IMR-90 (cell line): ENCODE measurements at regions not wholly inside any gene's neighbourhood (a gene's known extent, or its start where the extent isn't known, plus 50 kb on each side); places are given as distances from the start of the nearest gene placed in this dataset.

Experiments used
- ATAC-seq: fragments of 200-7000 bp; cut with Tn5 transposase; 2 replicates; pipeline ENCODE4 v1.9.1; 2020; ENCODE audit warnings: low read depth, mild to moderate bottlenecking, moderate library complexity
- BruUV-seq: library from RNA; stranded (reverse); fragments of 400-500 nt; replicated peaks from 2 replicates; lab custom pipeline; 2021; lab: Mats Ljungman, UMichigan
- CTCF ChIA-PET: fragments of 300-600 bp; formaldehyde crosslinking; extraction: SDS; loops from one replicate; lab custom pipeline; 2021; ENCODE audit warnings: antibody characterized with exemption; lab: Yijun Ruan, JAX
- POLR2A ChIA-PET: fragments of 300-600 bp; sonication (Branson Sonifier 250); formaldehyde crosslinking; loops from one replicate; lab custom pipeline; 2022; ENCODE audit warnings: antibody characterized with exemption; ENCODE audit not compliant: unreplicated experiment; lab: Charles Lee
- DNase-seq: peaks from one replicate; pipeline ENCODE4 v3.0.0; 2013
- H2AFZ ChIP-seq: replicated peaks from 2 replicates; pipeline ENCODE3; 2013; ENCODE audit warnings: low read length, mild to moderate bottlenecking; ENCODE audit not compliant: poor library complexity
- H2AK5ac ChIP-seq: 2 replicates; pipeline ENCODE4 v1.6.1; 2013; ENCODE audit warnings: low read depth, low read length, inconsistent platforms
- H2AK9ac ChIP-seq: replicated peaks from 2 replicates; pipeline ENCODE3; 2013; ENCODE audit warnings: mild to moderate bottlenecking, low read depth, low read length, moderate library complexity; ENCODE audit not compliant: poor library complexity
- H2BK120ac ChIP-seq: 2 replicates; pipeline ENCODE4 v1.6.1; 2013; ENCODE audit warnings: low read depth, low read length, inconsistent platforms
- H2BK15ac ChIP-seq: 3 replicates; pipeline ENCODE4 v1.6.1; 2013; ENCODE audit warnings: low read depth, low read length, inconsistent platforms
- H2BK20ac ChIP-seq: 2 replicates; pipeline ENCODE4 v1.6.1; 2013; ENCODE audit warnings: low read depth, mild to moderate bottlenecking, inconsistent platforms, low read length, moderate library complexity
- H2BK5ac ChIP-seq: 2 replicates; pipeline ENCODE4 v1.6.1; 2013; ENCODE audit warnings: mild to moderate bottlenecking, low read depth, low read length, inconsistent platforms; ENCODE audit not compliant: poor library complexity, severe bottlenecking
- H3K14ac ChIP-seq: replicated peaks from 2 replicates; pipeline ENCODE4 v1.6.1; 2013; ENCODE audit warnings: low read depth, low read length, inconsistent platforms
- H3K18ac ChIP-seq: 2 replicates; pipeline ENCODE4 v1.6.1; 2013; ENCODE audit warnings: low read depth, low read length, control low read depth
- H3K23ac ChIP-seq: 2 replicates; pipeline ENCODE4 v1.6.1; 2013; ENCODE audit warnings: low read depth, low read length, inconsistent platforms
- H3K27ac ChIP-seq: 2 replicates; pipeline ENCODE4 v1.5.1; 2013; ENCODE audit warnings: mild to moderate bottlenecking, control low read depth, low read length; ENCODE audit not compliant: insufficient read depth
- H3K27me3 ChIP-seq: 2 replicates; pipeline ENCODE4 v1.6.1; 2013; ENCODE audit warnings: low read length; ENCODE audit not compliant: control insufficient read depth, insufficient read depth
- H3K36me3 ChIP-seq: 2 replicates; pipeline ENCODE4 v1.6.1; 2013; ENCODE audit warnings: low read length, mixed read lengths; ENCODE audit not compliant: control insufficient read depth, insufficient read depth
- H3K4ac ChIP-seq: 2 replicates; pipeline ENCODE4 v1.6.1; 2013; ENCODE audit warnings: low read depth, low read length, inconsistent platforms
- H3K4me1 ChIP-seq: 2 replicates; pipeline ENCODE4 v1.6.1; 2013; ENCODE audit warnings: low read length, mixed read lengths; ENCODE audit not compliant: control insufficient read depth, insufficient read depth
- H3K4me2 ChIP-seq: 2 replicates; pipeline ENCODE4 v1.6.1; 2013; ENCODE audit warnings: low read depth, mild to moderate bottlenecking, control low read depth, low read length, moderate library complexity
- H3K4me3 ChIP-seq: 2 replicates; pipeline ENCODE4 v1.5.1; 2013; ENCODE audit warnings: low read depth, mild to moderate bottlenecking, control low read depth, low read length, moderate library complexity; ENCODE audit not compliant: insufficient read depth
- H3K56ac ChIP-seq: 2 replicates; pipeline ENCODE4 v1.6.1; 2013; ENCODE audit warnings: low read length, inconsistent platforms; ENCODE audit not compliant: insufficient read depth; ENCODE audit errors: extremely low read depth
- H3K79me1 ChIP-seq, 2 experiments: 2 replicates each; pipeline ENCODE4 v1.6.1; 2013; ENCODE audit warnings: low read length in 2 of 2, inconsistent platforms in 1 of 2, low read depth in 1 of 2
- H3K9ac ChIP-seq: 2 replicates; pipeline ENCODE4 v1.6.1; 2013; ENCODE audit warnings: low read depth, low read length, control low read depth
- H3K9me1 ChIP-seq: 2 replicates; pipeline ENCODE4 v1.6.1; 2013; ENCODE audit warnings: low read length, inconsistent platforms; ENCODE audit not compliant: insufficient read depth
- H3K9me3 ChIP-seq: 2 replicates; pipeline ENCODE4 v1.6.1; 2013; ENCODE audit warnings: low read length; ENCODE audit not compliant: control insufficient read depth, insufficient read depth
- H4K20me1 ChIP-seq: 2 replicates; pipeline ENCODE4 v1.6.1; 2013; ENCODE audit warnings: low read length, inconsistent platforms; ENCODE audit not compliant: insufficient read depth
- H4K5ac ChIP-seq: 2 replicates; pipeline ENCODE4 v1.6.1; 2013; ENCODE audit warnings: mild to moderate bottlenecking, low read depth, low read length, control low read depth
- H4K8ac ChIP-seq, 2 experiments: 2 replicates each; pipeline ENCODE4 v1.6.1; 2013; ENCODE audit warnings: low read depth in 2 of 2, low read length in 2 of 2, control low read depth in 1 of 2, inconsistent platforms in 1 of 2
- H4K91ac ChIP-seq: 2 replicates; pipeline ENCODE4 v1.6.1; 2013; ENCODE audit warnings: low read depth, low read length, inconsistent platforms; ENCODE audit not compliant: insufficient read depth
- BHLHE40 ChIP-seq: fragments of 150-350 bp; IDR thresholded peaks from 2 replicates; pipeline ENCODE4 v1.6.1; 2016; ENCODE audit warnings: mild to moderate bottlenecking, low read depth, low read length
- CEBPB ChIP-seq: IDR thresholded peaks from 2 replicates; pipeline ENCODE4 v1.6.1; 2012; ENCODE audit warnings: low read depth, low read length, improper control_type of control experiment
- CHD1 ChIP-seq: IDR thresholded peaks from 2 replicates; pipeline ENCODE4 v1.6.1; 2012; ENCODE audit warnings: low read depth, low read length, improper control_type of control experiment
- CTCF ChIP-seq: conservative IDR thresholded peaks from 2 replicates; pipeline ENCODE4 v1.5.1; 2012; ENCODE audit warnings: mild to moderate bottlenecking, low read depth, low read length, improper control_type of control experiment
- ELK1 ChIP-seq: fragments of 150-350 bp; IDR thresholded peaks from 2 replicates; pipeline ENCODE4 v1.6.1; 2016; ENCODE audit warnings: low read depth, mild to moderate bottlenecking, low read length, moderate library complexity, borderline replicate concordance
- FOS ChIP-seq: fragments of 150-350 bp; IDR thresholded peaks from 2 replicates; pipeline ENCODE4 v1.6.1; 2016; ENCODE audit warnings: low read depth, low read length
- MAFK ChIP-seq: IDR thresholded peaks from 2 replicates; pipeline ENCODE4 v1.6.1; 2012; ENCODE audit warnings: low read depth, low read length, improper control_type of control experiment
- MAZ ChIP-seq: IDR thresholded peaks from 2 replicates; pipeline ENCODE4 v1.6.1; 2012; ENCODE audit warnings: low read depth, mild to moderate bottlenecking, low read length, improper control_type of control experiment, moderate library complexity, borderline replicate concordance
- MXI1 ChIP-seq: IDR thresholded peaks from 2 replicates; pipeline ENCODE4 v1.6.1; 2012; ENCODE audit warnings: low read depth, mild to moderate bottlenecking, low read length, moderate library complexity, borderline replicate concordance
- NFE2L2 ChIP-seq: fragments of 150-350 bp; IDR thresholded peaks from 2 replicates; pipeline ENCODE4 v1.6.1; 2016; ENCODE audit warnings: low read depth, mild to moderate bottlenecking, low read length
- POLR2A ChIP-seq: IDR thresholded peaks from 2 replicates; pipeline ENCODE4 v1.6.1; 2012; ENCODE audit warnings: mild to moderate bottlenecking, low read depth, low read length
- RAD21 ChIP-seq: IDR thresholded peaks from 2 replicates; pipeline ENCODE4 v1.6.1; 2012; ENCODE audit warnings: low read length, improper control_type of control experiment
- RCOR1 ChIP-seq: IDR thresholded peaks from 2 replicates; pipeline ENCODE4 v1.6.1; 2012; ENCODE audit warnings: mild to moderate bottlenecking, low read length, improper control_type of control experiment; ENCODE audit not compliant: insufficient replicate concordance
- RFX5 ChIP-seq: IDR thresholded peaks from 2 replicates; pipeline ENCODE4 v1.8.0; 2012; ENCODE audit warnings: low read depth, mild to moderate bottlenecking, low read length, moderate library complexity
- SMC3 ChIP-seq: fragments of 150-350 bp; IDR thresholded peaks from 2 replicates; pipeline ENCODE4 v1.6.1; 2016; ENCODE audit warnings: low read depth, mild to moderate bottlenecking, antibody characterized with exemption, low read length, moderate library complexity
- USF2 ChIP-seq: fragments of 150-350 bp; IDR thresholded peaks from 2 replicates; pipeline ENCODE4 v1.6.1; 2017; ENCODE audit warnings: mild to moderate bottlenecking, antibody characterized with exemption, low read length, low read depth
- WGBS, 2 experiments: methylation state at CpG; one replicate each; pipeline versions ENCODE4 v1.1.5 to v1.1.7; 2013; ENCODE audit warnings: missing lambda C conversion rate in 2 of 2; ENCODE audit not compliant: insufficient read length in 1 of 2; ENCODE audit errors: extremely low coverage in 2 of 2; 5-methylcytosine and 5-hydroxymethylcytosine counted together
- dilution Hi-C: fragments of 300-500 bp; cut with HindIII; formaldehyde crosslinking; loops from one replicate; pipeline ENCODE4 v1.14.3; 2018; ENCODE audit warnings: low sequenced_read_pairs; ENCODE audit not compliant: unreplicated experiment
- in situ Hi-C: fragments of 300-500 bp; cut with MboI; formaldehyde crosslinking; loops from 3 replicates; pipeline ENCODE4 v1.14.3; 2019; ENCODE audit warnings: low sequenced_read_pairs, inconsistent platforms, mixed read lengths
- intact Hi-C: fragments of 100-400 bp; cut with micrococcal nuclease; formaldehyde crosslinking; loops from 2 replicates; pipeline ENCODE4 v1.10.0; 2022

- Histone ChIP-seq H2AFZ (no peak overlapping the region), H4K20me1 (no peaks in the 10 kb centered on the region), H3K23ac (no peak overlapping the region), H3K36me3 (no peaks in the 10 kb centered on the region), H2BK20ac (no peak overlapping the region), H3K9me1 (no peaks in the 10 kb centered on the region), H2AK9ac (no peak overlapping the region), H3K27me3 (no peaks in the 10 kb centered on the region), H3K4me3 (no peak overlapping the region), H4K91ac (no peak overlapping the region), H4K5ac (no peak overlapping the region), H4K8ac (no peak overlapping the region), H3K14ac (no peak overlapping the region), H2BK120ac (no peak overlapping the region), H3K27ac (no peak overlapping the region), H3K4me1 (no peaks in the 10 kb centered on the region), H3K79me1 (no peaks in the 10 kb centered on the region), H2BK5ac (no peak overlapping the region), H2AK5ac (no peak overlapping the region), H3K56ac (no peak overlapping the region), H3K4me2 (no peak overlapping the region), H3K18ac (no peak overlapping the region), H3K4ac (no peak overlapping the region), H3K9me3 (peaks cover 50% of the 10 kb centered on the region), H2BK15ac (no peak overlapping the region), H3K9ac (no peak overlapping the region)
- intact Hi-C loops (no loop called here), in situ Hi-C loops (no loop called here), dilution Hi-C loops (no loop called here)
- TF ChIP-seq SMC3 = no peak
- TF ChIP-seq MAZ = no peak
- TF ChIP-seq POLR2A = no peak
- TF ChIP-seq MXI1 = no peak
- TF ChIP-seq ELK1 = no peak
- no peak for TF ChIP-seq RFX5
- TF ChIP-seq USF2 = no peak
- TF ChIP-seq FOS = no peak
- no peak for TF ChIP-seq RAD21
- no peak for TF ChIP-seq BHLHE40
- TF ChIP-seq CEBPB = no peak
- TF ChIP-seq RCOR1 = no peak
- TF ChIP-seq NFE2L2 = no peak
- no peak for TF ChIP-seq CHD1
- TF ChIP-seq MAFK = no peak
- TF ChIP-seq CTCF = no peak
- CTCF ChIA-PET = no interaction called here
- WGBS, 2 experiments = no CpG with 5 or more reads among the region's 6 CpGs
- POLR2A ChIA-PET = no interaction called here
- BruUV-seq = no TSS peak
- no peak for DNase-seq
- no peak for ATAC-seq
Observed at GRCh38 chr10:128435811-128436210, 309.6 kb upstream of the MKI67 start.
